GM18951 (cell line): ENCODE measurements at regions not wholly inside any gene's neighbourhood (a gene's known extent, or its start where the extent isn't known, plus 50 kb on each side); places are given as distances from the start of the nearest gene placed in this dataset.

Experiments used
- POLR2A ChIP-seq: IDR thresholded peaks from 4 replicates; pipeline ENCODE4 v1.6.1; 2011; ENCODE audit warnings: mild to moderate bottlenecking; ENCODE audit not compliant: insufficient read length, insufficient read depth; ENCODE audit errors: extremely low read depth
- in situ Hi-C: fragments of 300-500 bp; cut with MboI; formaldehyde crosslinking; loops from one replicate; pipeline ENCODE4 v1.12.0; 2022; ENCODE audit warnings: low sequenced_read_pairs, mixed read lengths, inconsistent platforms; ENCODE audit not compliant: unreplicated experiment

DNA sequence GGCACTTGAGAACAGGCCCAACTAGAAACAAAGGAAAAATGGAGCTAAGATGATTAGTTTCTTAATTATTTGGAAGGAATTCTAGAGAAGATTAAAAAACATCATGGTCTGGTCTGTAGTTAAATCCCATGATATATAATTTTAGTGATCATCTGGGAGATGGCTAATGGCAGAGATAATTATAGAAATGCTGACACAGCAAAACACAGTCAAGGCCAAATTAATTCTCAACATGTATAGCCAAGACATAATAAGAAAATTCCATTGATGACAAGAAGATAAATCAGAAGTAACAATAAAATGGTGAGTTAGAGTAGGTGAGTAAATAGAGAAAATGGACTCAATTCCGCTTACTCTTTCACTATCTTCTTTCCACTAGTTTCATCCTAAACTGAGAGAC lies 59.2 kb upstream of the ITGA4 start:
- in situ Hi-C loops: no loop called here
- TF ChIP-seq POLR2A: no peak

DNA sequence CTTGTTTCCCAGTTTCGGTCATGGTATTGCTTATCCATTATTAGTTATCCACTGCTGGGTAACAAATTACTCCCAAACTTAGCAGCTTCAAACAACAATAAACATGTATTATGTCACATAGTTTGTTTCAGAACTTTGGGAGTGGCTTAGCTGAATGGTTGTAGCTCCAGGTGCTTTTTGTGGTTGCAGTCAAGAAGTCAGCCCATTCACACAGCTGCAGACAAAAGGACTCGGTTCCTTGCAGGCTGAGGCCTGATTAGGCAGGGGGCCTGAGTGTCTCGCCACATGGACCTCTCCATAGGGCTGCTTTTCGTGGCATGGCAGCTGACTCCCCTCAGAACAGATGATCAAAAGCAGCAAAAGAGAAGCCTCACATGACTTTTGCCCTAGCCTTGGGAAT lies 58.2 kb upstream of the ITGA4 start:
- no peak for TF ChIP-seq POLR2A

GRCh38 chr2:181404472-181404871 lies 52.7 kb upstream of the ITGA4 start:
- in situ Hi-C loops: no loop called here
- no peak for TF ChIP-seq POLR2A

More for the DNA sequence above, 58.2 kb upstream of the ITGA4 start:
- in situ Hi-C loops: no loop called here

- no peak for TF ChIP-seq POLR2A
- in situ Hi-C loops: no loop called here
Measured at GRCh38 chr2:181407171-181407570, 50.0 kb upstream of the ITGA4 start.
